H1 (cell line): ENCODE measurements at regions not wholly inside any gene's neighbourhood (a gene's known extent, or its start where the extent isn't known, plus 50 kb on each side); places are given as distances from the start of the nearest gene placed in this dataset.

ENCODE experiments used
- POU5F1 ChIP-seq: IDR thresholded peaks from 2 replicates; pipeline ENCODE4 v1.6.1; 2011; ENCODE audit warnings: low read depth, mild to moderate bottlenecking, low read length, moderate library complexity
- SIX5 ChIP-seq: IDR thresholded peaks from 2 replicates; pipeline ENCODE4 v1.6.1; 2011; ENCODE audit warnings: mild to moderate bottlenecking, low read depth, low read length
- TF ChIP-seq, protein P1 (sequence below): fragments of 300-600 bp; sonication (generic); IDR thresholded peaks from 2 replicates; pipeline ENCODE4 v1.7.1; 2012; ENCODE audit warnings: low read length, moderate library complexity, mild to moderate bottlenecking, inconsistent platforms; ENCODE audit not compliant: insufficient replicate concordance

DNA sequence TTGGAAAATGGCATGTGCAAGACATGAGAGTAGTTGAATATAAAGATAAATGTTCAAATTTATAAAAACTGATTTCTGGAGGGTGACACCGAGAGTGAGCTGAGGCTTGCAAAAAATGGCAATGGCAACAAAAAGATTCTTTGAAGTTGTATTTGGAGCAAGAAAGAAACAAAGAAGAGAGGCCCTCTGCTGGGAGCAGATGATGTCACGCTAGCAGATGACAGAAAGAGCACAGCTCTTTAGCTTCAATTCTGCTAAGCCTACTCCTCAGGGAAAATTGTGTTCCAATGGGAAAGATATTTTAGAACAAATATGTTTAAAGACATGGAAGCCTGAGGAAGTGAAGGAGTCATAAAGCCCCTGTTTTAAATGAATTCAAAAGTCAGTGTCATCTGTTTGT is 125.3 kb upstream of the NOX3 start (continued):
- TF ChIP-seq, protein P1, sequence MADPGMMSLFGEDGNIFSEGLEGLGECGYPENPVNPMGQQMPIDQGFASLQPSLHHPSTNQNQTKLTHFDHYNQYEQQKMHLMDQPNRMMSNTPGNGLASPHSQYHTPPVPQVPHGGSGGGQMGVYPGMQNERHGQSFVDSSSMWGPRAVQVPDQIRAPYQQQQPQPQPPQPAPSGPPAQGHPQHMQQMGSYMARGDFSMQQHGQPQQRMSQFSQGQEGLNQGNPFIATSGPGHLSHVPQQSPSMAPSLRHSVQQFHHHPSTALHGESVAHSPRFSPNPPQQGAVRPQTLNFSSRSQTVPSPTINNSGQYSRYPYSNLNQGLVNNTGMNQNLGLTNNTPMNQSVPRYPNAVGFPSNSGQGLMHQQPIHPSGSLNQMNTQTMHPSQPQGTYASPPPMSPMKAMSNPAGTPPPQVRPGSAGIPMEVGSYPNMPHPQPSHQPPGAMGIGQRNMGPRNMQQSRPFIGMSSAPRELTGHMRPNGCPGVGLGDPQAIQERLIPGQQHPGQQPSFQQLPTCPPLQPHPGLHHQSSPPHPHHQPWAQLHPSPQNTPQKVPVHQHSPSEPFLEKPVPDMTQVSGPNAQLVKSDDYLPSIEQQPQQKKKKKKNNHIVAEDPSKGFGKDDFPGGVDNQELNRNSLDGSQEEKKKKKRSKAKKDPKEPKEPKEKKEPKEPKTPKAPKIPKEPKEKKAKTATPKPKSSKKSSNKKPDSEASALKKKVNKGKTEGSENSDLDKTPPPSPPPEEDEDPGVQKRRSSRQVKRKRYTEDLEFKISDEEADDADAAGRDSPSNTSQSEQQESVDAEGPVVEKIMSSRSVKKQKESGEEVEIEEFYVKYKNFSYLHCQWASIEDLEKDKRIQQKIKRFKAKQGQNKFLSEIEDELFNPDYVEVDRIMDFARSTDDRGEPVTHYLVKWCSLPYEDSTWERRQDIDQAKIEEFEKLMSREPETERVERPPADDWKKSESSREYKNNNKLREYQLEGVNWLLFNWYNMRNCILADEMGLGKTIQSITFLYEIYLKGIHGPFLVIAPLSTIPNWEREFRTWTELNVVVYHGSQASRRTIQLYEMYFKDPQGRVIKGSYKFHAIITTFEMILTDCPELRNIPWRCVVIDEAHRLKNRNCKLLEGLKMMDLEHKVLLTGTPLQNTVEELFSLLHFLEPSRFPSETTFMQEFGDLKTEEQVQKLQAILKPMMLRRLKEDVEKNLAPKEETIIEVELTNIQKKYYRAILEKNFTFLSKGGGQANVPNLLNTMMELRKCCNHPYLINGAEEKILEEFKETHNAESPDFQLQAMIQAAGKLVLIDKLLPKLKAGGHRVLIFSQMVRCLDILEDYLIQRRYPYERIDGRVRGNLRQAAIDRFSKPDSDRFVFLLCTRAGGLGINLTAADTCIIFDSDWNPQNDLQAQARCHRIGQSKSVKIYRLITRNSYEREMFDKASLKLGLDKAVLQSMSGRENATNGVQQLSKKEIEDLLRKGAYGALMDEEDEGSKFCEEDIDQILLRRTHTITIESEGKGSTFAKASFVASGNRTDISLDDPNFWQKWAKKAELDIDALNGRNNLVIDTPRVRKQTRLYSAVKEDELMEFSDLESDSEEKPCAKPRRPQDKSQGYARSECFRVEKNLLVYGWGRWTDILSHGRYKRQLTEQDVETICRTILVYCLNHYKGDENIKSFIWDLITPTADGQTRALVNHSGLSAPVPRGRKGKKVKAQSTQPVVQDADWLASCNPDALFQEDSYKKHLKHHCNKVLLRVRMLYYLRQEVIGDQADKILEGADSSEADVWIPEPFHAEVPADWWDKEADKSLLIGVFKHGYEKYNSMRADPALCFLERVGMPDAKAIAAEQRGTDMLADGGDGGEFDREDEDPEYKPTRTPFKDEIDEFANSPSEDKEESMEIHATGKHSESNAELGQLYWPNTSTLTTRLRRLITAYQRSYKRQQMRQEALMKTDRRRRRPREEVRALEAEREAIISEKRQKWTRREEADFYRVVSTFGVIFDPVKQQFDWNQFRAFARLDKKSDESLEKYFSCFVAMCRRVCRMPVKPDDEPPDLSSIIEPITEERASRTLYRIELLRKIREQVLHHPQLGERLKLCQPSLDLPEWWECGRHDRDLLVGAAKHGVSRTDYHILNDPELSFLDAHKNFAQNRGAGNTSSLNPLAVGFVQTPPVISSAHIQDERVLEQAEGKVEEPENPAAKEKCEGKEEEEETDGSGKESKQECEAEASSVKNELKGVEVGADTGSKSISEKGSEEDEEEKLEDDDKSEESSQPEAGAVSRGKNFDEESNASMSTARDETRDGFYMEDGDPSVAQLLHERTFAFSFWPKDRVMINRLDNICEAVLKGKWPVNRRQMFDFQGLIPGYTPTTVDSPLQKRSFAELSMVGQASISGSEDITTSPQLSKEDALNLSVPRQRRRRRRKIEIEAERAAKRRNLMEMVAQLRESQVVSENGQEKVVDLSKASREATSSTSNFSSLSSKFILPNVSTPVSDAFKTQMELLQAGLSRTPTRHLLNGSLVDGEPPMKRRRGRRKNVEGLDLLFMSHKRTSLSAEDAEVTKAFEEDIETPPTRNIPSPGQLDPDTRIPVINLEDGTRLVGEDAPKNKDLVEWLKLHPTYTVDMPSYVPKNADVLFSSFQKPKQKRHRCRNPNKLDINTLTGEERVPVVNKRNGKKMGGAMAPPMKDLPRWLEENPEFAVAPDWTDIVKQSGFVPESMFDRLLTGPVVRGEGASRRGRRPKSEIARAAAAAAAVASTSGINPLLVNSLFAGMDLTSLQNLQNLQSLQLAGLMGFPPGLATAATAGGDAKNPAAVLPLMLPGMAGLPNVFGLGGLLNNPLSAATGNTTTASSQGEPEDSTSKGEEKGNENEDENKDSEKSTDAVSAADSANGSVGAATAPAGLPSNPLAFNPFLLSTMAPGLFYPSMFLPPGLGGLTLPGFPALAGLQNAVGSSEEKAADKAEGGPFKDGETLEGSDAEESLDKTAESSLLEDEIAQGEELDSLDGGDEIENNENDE, result no peak
- no peak for TF ChIP-seq SIX5
- no peak for TF ChIP-seq POU5F1
